ENCODE measurements at regions not wholly inside any gene's neighbourhood (a gene's known extent, or its start where the extent isn't known, plus 50 kb on each side); places are given as distances from the start of the nearest gene placed in this dataset.

- Histone ChIP-seq H3K4me1 (peaks cover 6% of the 10 kb centered on the region), H3K9me3 (no peaks in the 10 kb centered on the region), H3K4me3 (no peak overlapping the region), H3K36me3 (no peaks in the 10 kb centered on the region), H3K27me3 (no peaks in the 10 kb centered on the region), H3K27ac (no peak overlapping the region)
- no peak for DNase-seq (ENCODE audit: low spot score in 2 of 2)
- no peak for TF ChIP-seq POLR2AphosphoS5 (IDR thresholded peaks at IDR 0.05)
- TF ChIP-seq EP300 (IDR thresholded peaks at IDR 0.05), result no peak
- TF ChIP-seq, protein P1, sequence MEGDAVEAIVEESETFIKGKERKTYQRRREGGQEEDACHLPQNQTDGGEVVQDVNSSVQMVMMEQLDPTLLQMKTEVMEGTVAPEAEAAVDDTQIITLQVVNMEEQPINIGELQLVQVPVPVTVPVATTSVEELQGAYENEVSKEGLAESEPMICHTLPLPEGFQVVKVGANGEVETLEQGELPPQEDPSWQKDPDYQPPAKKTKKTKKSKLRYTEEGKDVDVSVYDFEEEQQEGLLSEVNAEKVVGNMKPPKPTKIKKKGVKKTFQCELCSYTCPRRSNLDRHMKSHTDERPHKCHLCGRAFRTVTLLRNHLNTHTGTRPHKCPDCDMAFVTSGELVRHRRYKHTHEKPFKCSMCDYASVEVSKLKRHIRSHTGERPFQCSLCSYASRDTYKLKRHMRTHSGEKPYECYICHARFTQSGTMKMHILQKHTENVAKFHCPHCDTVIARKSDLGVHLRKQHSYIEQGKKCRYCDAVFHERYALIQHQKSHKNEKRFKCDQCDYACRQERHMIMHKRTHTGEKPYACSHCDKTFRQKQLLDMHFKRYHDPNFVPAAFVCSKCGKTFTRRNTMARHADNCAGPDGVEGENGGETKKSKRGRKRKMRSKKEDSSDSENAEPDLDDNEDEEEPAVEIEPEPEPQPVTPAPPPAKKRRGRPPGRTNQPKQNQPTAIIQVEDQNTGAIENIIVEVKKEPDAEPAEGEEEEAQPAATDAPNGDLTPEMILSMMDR (IDR thresholded peaks at IDR 0.05), result no peak
- no peak for TF ChIP-seq POLR2A (IDR thresholded peaks at IDR 0.05)
- WGBS, result 92% methylated on average over 19 of the region's 23 CpGs
Measured at GRCh38 chr1:184225283-184226099, 161.3 kb upstream of the C1orf21 start.

- H3K9me3 ChIP-seq, result no peaks in the 10 kb centered on the region
- TF ChIP-seq EP300 (IDR thresholded peaks at IDR 0.05) (no peak), POLR2A (IDR thresholded peaks at IDR 0.05) (no peak), POLR2AphosphoS5 (IDR thresholded peaks at IDR 0.05) (no peak)
- TF ChIP-seq, protein P1 (IDR thresholded peaks at IDR 0.05), result no peak
- no peak overlapping the region for H3K27ac ChIP-seq
- H3K27me3 ChIP-seq, result no peaks in the 10 kb centered on the region
- no peak overlapping the region for H3K4me3 ChIP-seq
- H3K4me1 ChIP-seq, result peaks cover 6% of the 10 kb centered on the region
- H3K36me3 ChIP-seq, result no peaks in the 10 kb centered on the region
- no peak for DNase-seq (ENCODE audit: low spot score in 2 of 2)
- 90% methylated on average over 15 of the region's 15 CpGs for WGBS
Measured at GRCh38 chr1:184226100-184226487, 160.7 kb upstream of the C1orf21 start.

GRCh38 chr1:184228558-184228957, 158.3 kb upstream of the C1orf21 start:
- no peaks in the 10 kb centered on the region for H3K9me3 ChIP-seq
- TF ChIP-seq, protein P1 (IDR thresholded peaks at IDR 0.05), result no peak
- TF ChIP-seq POLR2AphosphoS5 (IDR thresholded peaks at IDR 0.05) (no peak), EP300 (IDR thresholded peaks at IDR 0.05) (no peak), POLR2A (IDR thresholded peaks at IDR 0.05) (no peak)
- no peak for DNase-seq (ENCODE audit: low spot score in 2 of 2)
- no peaks in the 10 kb centered on the region for H3K36me3 ChIP-seq
- no peaks in the 10 kb centered on the region for H3K4me1 ChIP-seq
- H3K27me3 ChIP-seq, result no peaks in the 10 kb centered on the region
- no peak overlapping the region for H3K4me3 ChIP-seq
- WGBS, result 87% methylated on average over 2 of the region's 2 CpGs
- no peak overlapping the region for H3K27ac ChIP-seq

DNA sequence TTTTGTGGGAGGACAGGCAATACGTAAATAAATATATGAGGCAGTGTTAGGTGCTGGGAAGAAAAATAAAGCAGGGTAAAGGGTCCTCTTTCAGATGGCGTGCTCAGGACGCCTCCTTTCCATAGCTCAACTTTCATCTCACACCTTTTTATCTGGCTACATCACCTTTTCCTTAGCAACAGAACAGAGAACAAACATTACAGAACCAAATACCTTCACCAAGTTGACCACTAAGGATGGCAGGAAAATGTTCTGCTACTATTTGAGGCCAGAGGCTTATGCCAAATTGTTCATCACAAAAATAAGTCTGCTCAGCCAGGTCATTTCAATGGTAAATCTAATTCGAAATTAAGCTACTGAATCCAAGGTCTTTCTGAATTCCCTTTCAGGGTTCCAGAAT, 149.2 kb upstream of the C1orf21 start:
- Histone ChIP-seq H3K27me3 (no peaks in the 10 kb centered on the region), H3K4me3 (no peak overlapping the region), H3K27ac (no peak overlapping the region), H3K4me1 (no peaks in the 10 kb centered on the region), H3K9me3 (no peaks in the 10 kb centered on the region), H3K36me3 (no peaks in the 10 kb centered on the region)
- TF ChIP-seq, protein P1 (IDR thresholded peaks at IDR 0.05), result no peak
- no peak for TF ChIP-seq POLR2AphosphoS5 (IDR thresholded peaks at IDR 0.05)
- no peak for TF ChIP-seq POLR2A (IDR thresholded peaks at IDR 0.05)
- TF ChIP-seq EP300 (IDR thresholded peaks at IDR 0.05), result no peak
- no peak for DNase-seq (ENCODE audit: low spot score in 2 of 2)
- WGBS, result 68% methylated on average over 4 of the region's 4 CpGs

GRCh38 chr1:184241446-184241845, 145.4 kb upstream of the C1orf21 start:
- WGBS, result 69% methylated on average over 2 of the region's 2 CpGs
- H3K9me3 ChIP-seq, result no peaks in the 10 kb centered on the region

More at GRCh38 chr1:184241446-184241845, 145.4 kb upstream of the C1orf21 start:
- no peak for DNase-seq (ENCODE audit: low spot score in 2 of 2)
- Histone ChIP-seq H3K36me3 (no peaks in the 10 kb centered on the region), H3K4me1 (no peaks in the 10 kb centered on the region), H3K27me3 (no peaks in the 10 kb centered on the region), H3K27ac (no peak overlapping the region), H3K4me3 (no peak overlapping the region)
- TF ChIP-seq POLR2AphosphoS5 (IDR thresholded peaks at IDR 0.05) (no peak), POLR2A (IDR thresholded peaks at IDR 0.05) (no peak), EP300 (IDR thresholded peaks at IDR 0.05) (no peak)
- TF ChIP-seq, protein P1 (IDR thresholded peaks at IDR 0.05), result no peak

Measured in suprapubic skin (tissue), 4 donors.